CD4-positive, alpha-beta T cell treated with Interleukin-12 subunit alpha and Interleukin-12 subunit beta, for 1 hour (primary cell): ENCODE measurements at regions not wholly inside any gene's neighbourhood (a gene's known extent, or its start where the extent isn't known, plus 50 kb on each side); places are given as distances from the start of the nearest gene placed in this dataset.

Experiments used
- DNase-seq: peaks from one replicate; pipeline ENCODE4 v3.0.0-alpha.2; 2020

- DNase-seq = no peak
Observed at GRCh38 chr7:136229790-136230189, 252.6 kb upstream of the MTPN start.

GRCh38 chr7:136228171-136228570 lies 251.0 kb upstream of the MTPN start:
- DNase-seq = no peak

GRCh38 chr7:136214356-136214755 lies 237.2 kb upstream of the MTPN start:
- no peak for DNase-seq

- no peak for DNase-seq
Observed at GRCh38 chr7:136213012-136213411, 235.9 kb upstream of the MTPN start.

- no peak for DNase-seq
Observed at GRCh38 chr7:136210664-136211063, 233.5 kb upstream of the MTPN start.

- no peak for DNase-seq
Observed at GRCh38 chr7:136210079-136210478, 232.9 kb upstream of the MTPN start.

- no peak for DNase-seq
Observed at GRCh38 chr7:136205956-136206355, 228.8 kb upstream of the MTPN start.

GRCh38 chr7:136198168-136198567 lies 221.0 kb upstream of the MTPN start:
- DNase-seq = no peak

GRCh38 chr7:136194878-136195277 lies 217.7 kb upstream of the MTPN start:
- no peak for DNase-seq

- DNase-seq = no peak
Observed at GRCh38 chr7:136193940-136194339, 216.8 kb upstream of the MTPN start.

- no peak for DNase-seq
Observed at GRCh38 chr7:136189506-136189998, 212.4 kb upstream of the MTPN start.

- no peak for DNase-seq
Observed at GRCh38 chr7:136186281-136186680, 209.1 kb upstream of the MTPN start.

- no peak for DNase-seq
Observed at GRCh38 chr7:136184719-136185118, 207.6 kb upstream of the MTPN start.

- DNase-seq = no peak
Observed at GRCh38 chr7:136183981-136184380, 206.8 kb upstream of the MTPN start.

GRCh38 chr7:136180984-136181383 lies 203.8 kb upstream of the MTPN start:
- DNase-seq = no peak

GRCh38 chr7:136179851-136180721 lies 202.9 kb upstream of the MTPN start:
- no peak for DNase-seq

- DNase-seq = no peak
Observed at GRCh38 chr7:136179154-136179553, 202.0 kb upstream of the MTPN start.

- DNase-seq = no peak
Observed at GRCh38 chr7:136174477-136175125, 197.4 kb upstream of the MTPN start.

- DNase-seq = no peak
Observed at GRCh38 chr7:136173874-136174273, 196.7 kb upstream of the MTPN start.

- DNase-seq = no peak
Observed at GRCh38 chr7:136171233-136171632, 194.1 kb upstream of the MTPN start.

GRCh38 chr7:136168821-136169220 lies 191.7 kb upstream of the MTPN start:
- DNase-seq = no peak

- DNase-seq = no peak
Observed at GRCh38 chr7:136167991-136168390, 190.8 kb upstream of the MTPN start.

- no peak for DNase-seq
Observed at GRCh38 chr7:136166521-136166920, 189.4 kb upstream of the MTPN start.

- DNase-seq = no peak
Observed at GRCh38 chr7:136163340-136163801, 186.2 kb upstream of the MTPN start.
